Pons (tissue), 1 donor: ENCODE measurements at regions not wholly inside any gene's neighbourhood (a gene's known extent, or its start where the extent isn't known, plus 50 kb on each side); places are given as distances from the start of the nearest gene placed in this dataset.

Experiments used
- DNase-seq: peaks from one replicate; pipeline ENCODE4 v3.0.0-alpha.2; 2016; ENCODE audit warnings: low spot score

GRCh38 chr7:52897288-52897687 is 138.1 kb upstream of the POM121L12 start:
- no peak for DNase-seq

DNA sequence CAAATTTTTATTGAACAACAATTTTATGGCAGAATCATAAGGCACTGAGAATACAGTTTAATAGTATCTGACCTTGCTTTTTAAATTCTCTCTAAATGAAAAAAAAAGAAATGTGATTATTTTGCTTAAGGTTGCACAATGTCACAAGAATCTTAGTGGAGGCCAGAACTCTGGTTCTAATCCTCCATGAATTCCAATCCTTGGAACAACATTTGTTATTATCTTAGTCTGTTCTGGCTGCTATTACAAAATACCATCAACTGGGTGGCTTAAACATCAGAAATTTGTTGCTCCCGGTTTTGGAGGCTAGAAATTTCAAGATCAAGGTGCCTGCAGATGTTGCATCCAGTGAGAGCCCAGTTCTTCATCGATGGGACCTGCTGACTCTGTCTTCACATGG is 158.2 kb upstream of the POM121L12 start:
- no peak for DNase-seq

DNA sequence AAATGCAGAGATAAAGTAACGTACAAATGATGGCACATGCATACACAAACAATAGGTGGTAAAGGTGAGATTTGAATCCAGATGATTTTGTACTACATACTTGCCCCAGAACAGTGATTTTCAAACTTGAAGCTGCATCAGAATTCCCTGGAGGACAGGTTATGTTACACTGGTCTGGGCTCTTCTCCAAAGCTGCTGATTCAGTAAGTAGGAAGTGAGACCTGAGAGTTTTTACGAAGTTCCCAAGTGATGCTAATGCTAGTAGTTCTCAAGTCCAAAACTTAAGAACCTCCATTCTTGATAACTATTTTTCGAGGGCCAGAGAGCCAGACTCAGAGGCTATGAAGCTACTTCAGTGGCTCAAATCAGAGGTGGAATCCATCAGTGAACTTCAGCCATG is 159.0 kb upstream of the POM121L12 start:
- DNase-seq, result no peak

- no peak for DNase-seq
Observed at GRCh38 chr7:52863652-52864051, 171.8 kb upstream of the POM121L12 start.

- no peak for DNase-seq
Observed at GRCh38 chr7:52862321-52862720, 173.1 kb upstream of the POM121L12 start.

DNA sequence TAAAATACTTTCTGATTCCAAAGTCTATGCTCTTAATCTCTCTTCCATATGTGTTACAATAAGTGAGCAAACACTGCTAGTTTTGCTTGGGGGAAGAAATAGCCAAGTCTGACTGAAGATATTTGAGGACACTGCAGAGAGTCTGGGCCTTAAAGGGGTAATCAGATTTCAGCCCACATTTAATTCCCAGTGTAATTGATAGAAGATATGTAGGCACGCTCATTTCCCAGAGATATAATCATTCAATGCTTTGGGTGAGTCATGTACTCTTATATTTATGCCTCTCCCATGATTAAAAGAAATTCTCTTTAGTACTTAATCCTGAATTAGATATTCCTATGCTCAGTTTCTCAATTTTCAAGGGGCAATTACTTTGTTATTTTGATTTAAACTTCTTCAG is 178.1 kb upstream of the POM121L12 start:
- DNase-seq, result no peak

DNA sequence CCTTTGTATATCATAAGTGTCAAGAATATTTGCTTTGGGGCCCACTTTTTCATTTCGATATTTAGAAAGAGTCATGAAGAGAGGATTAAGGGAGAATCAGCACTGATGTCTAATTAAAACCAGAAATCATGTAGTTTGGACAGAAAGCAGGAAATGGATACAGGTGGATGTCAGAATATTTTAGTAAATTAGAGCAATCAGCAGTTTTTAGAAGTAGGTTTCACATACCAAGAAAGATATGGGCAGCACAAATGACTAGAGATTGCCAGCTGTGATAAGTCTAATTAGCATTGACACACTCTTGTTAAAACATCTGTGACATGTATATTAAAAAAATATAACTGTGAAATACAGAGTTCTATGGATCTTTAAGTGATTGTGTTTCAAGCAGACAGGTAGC is 180.8 kb upstream of the POM121L12 start:
- no peak for DNase-seq

DNA sequence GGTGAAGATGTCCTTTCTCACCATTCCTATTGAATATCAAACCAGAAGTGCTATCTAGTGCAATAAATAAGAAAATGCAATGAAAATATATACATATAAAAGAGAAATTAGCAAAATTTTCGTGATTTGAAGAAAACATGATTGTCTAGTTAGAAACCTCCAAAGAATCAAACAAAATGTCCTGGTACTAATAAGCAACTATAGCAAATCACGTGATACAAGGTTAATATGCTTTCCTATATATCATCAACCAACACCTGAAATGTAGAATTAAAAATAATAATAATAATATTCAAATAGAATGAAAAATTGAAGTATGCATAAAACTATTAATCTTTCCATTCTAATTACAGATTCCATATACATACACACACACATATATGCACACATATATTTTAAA is 183.9 kb upstream of the POM121L12 start:
- DNase-seq, result no peak

- no peak for DNase-seq
Observed at GRCh38 chr7:52843436-52843835, 192.0 kb upstream of the POM121L12 start.

- DNase-seq, result no peak
Observed at GRCh38 chr7:52842202-52842900, 193.1 kb upstream of the POM121L12 start.

DNA sequence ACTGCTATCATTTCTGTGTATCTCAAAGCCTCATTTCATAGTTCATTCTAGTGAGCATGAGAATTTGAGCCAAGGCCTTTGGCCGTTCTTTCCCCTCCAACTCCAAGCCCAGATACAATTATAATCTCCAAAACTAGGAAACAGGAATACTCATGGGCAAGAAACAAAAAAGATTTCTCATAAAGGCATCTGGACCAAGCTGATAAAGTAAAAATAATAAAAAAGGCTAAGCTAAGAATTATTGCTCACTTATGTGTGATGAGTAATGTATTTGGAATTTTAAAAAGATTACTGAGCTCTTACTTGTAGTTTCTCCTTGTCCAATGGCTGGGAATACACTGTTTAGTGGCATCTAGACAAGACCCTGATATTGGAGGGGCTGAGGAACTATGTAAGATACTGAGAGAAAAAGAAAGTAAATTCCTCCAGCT is 196.4 kb upstream of the POM121L12 start:
- no peak for DNase-seq

GRCh38 chr7:52831321-52831720 is 204.1 kb upstream of the POM121L12 start:
- no peak for DNase-seq

DNA sequence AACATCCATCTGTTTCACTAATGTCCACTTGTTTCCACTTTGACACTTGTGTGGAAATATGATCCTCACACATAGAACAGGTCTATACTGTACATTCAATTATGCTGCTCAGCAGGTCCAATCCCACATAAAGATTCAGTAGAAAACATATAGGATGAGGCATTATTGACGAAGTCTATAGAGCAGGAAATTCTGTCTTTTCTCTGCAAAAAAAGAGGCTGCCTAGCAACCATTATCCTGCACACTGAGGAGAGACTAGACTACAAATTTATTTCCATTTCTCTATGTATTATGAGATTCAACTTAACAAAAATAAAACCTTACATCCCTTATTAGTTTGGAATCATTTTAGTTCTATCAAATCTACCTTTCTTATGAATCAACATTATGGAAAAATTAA is 204.6 kb upstream of the POM121L12 start:
- no peak for DNase-seq

GRCh38 chr7:52826515-52827265 is 208.7 kb upstream of the POM121L12 start:
- DNase-seq, result peak; percentile 6

DNA sequence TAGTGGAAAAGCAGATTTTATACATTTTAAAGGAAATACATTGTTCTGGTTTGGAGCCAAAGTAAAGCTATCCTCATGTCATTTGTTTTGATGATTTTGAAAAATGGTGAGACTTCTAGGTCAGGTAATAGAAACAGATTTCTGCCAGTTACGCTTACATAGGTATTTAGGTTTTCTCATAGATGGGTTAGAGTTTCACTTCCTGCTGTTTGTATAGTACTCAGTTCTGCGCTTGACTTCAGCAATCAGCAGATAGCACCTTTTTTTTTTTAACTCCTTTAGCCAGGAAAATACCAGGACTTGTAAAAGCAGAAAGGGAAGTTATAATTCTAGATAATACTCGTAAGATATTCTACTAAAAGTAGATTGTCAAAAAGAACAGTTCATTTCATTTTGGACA is 209.8 kb upstream of the POM121L12 start:
- DNase-seq, result no peak

DNA sequence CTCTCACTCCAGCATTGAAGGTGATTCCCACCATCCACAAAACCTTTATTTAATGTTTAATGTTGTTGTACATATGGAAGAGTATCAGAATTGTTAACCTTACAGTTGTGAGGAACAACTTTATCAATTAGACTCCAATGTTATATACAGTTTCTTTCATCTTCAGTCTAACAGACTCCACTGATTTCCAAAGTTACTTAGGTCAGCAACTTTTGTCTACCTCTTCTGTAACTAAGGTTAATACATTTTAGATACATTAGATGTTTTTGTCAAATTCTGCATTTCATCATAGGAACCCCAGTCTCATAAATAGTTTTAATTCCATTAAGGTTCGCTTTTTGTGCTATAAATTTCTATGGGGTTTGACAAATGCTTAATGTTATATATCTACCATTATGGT is 223.9 kb upstream of the POM121L12 start:
- DNase-seq, result no peak

DNA sequence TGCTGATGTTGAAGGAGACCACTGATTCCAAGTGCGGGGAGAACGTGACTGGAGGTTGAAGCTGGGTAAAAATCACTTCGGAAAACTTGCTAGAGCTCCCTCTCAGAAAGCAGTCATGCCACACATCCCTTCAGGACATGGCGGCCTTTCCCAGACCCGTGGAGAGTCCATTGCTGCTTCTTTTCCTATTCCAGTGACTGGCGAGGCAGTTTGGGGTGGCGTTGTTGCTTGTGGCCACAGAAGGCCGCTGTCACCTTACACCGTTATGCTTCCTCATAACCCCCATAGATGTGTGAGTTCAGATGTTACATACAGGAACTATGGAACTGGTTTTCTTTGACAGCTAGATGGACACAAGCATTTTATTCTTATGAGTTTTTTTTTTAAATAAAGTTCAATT is 235.6 kb upstream of the POM121L12 start:
- DNase-seq, result no peak

DNA sequence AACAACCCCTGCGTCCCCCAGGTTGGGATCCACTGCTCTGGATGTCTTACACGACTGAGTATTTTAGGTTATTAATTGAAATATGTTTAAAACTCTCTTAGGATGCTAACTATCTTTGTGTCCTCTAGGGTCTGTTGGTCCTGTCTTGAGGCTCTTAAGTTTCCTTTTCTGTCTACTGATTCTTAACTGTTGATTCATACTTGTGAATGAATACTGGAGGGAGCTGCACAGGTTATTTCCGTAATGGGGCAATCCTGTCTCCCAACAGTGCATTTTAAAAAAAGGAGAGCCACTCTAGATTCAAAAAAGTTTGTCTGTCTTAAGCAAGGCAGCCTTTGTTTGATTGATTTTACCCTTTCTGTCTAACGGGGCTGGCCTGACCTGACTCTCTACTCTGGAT is 237.6 kb upstream of the POM121L12 start:
- DNase-seq, result no peak

- no peak for DNase-seq
Observed at GRCh38 chr7:52794621-52795020, 240.8 kb upstream of the POM121L12 start.

DNA sequence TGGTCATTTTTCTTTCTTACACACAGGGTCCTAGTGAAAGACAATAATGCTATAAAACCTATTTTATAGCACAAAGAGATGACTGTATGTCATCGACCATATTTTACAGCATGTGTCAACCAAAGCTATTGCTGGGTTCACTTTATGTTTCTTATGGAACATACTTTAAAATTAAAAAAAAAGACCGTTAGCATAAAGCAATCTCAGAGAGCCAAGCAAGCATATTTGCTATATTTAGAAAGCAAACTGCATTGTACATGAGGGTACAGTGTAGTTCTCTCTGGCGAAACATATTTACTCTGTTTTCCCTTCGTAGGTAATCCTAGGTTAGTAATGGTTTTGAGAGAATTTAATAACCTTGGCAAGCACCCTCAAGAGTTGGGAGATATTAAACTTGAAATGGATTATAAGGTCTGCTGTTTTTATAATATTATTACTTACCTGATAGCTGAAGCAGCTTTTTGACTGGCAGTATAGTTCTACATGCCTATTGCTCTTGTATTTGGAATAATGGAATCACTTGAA is 244.2 kb upstream of the POM121L12 start:
- DNase-seq, result no peak

- DNase-seq, result no peak
Observed at GRCh38 chr7:52786174-52786573, 249.3 kb upstream of the POM121L12 start.

DNA sequence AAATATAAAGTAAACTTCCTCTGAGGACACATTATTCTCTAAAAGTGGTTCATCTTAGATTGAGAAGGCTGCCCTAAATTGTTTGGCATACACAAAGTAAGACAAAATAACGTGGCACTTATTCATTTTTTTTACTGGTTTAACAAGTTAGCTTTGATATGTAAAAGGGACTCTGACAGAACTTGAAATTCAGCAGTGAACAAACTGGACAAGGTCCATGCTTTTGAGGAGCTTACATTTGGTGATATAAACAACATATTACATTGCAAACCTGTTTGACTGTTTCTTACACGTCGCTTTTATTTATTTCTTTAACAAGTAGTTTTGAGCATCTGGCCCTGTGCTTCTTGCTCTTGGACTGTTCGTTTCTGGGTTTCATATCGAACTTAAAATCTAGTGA is 253.1 kb upstream of the POM121L12 start:
- no peak for DNase-seq

GRCh38 chr7:52781250-52781649 is 254.2 kb upstream of the POM121L12 start:
- DNase-seq, result no peak

GRCh38 chr7:52779004-52779403 is 256.4 kb upstream of the POM121L12 start:
- DNase-seq, result no peak
